PC-9 (cell line): ENCODE measurements at regions not wholly inside any gene's neighbourhood (a gene's known extent, or its start where the extent isn't known, plus 50 kb on each side); places are given as distances from the start of the nearest gene placed in this dataset.

Source experiments
- BruUV-seq: library from RNA; stranded (reverse); fragments of 400-500 nt; replicated peaks from 2 replicates; lab custom pipeline; 2021; lab: Mats Ljungman, UMichigan
- CTCF ChIA-PET: fragments of 300-600 bp; sonication (Branson Sonifier 250); formaldehyde crosslinking; loops from one replicate; lab custom pipeline; 2022; ENCODE audit warnings: antibody characterized with exemption; lab: Charles Lee
- POLR2A ChIA-PET: fragments of 300-600 bp; sonication (Branson Sonifier 250); formaldehyde crosslinking; loops from one replicate; lab custom pipeline; 2022; ENCODE audit warnings: antibody characterized with exemption; ENCODE audit not compliant: unreplicated experiment; lab: Charles Lee
- DNase-seq, 2 experiments: peaks; one replicate each; pipeline versions ENCODE4 v3.0.0 to v3.0.0-alpha.2; 2015 to 2022; ENCODE audit warnings: mixed read lengths in 1 of 2
- H2AFZ ChIP-seq: fragments of 200-600 bp; sonication (generic); 2 replicates; pipeline ENCODE4 v1.8.1; 2017; ENCODE audit warnings: antibody characterized with exemption
- H3F3A ChIP-seq: fragments of 200-600 bp; sonication (generic); 2 replicates; pipeline ENCODE4 v1.8.1; 2017; ENCODE audit warnings: antibody characterized with exemption, mild to moderate bottlenecking, low read depth; ENCODE audit not compliant: insufficient read depth
- H3K27ac ChIP-seq: fragments of 200-600 bp; sonication (generic); 2 replicates; pipeline ENCODE4 v1.6.1; 2016; ENCODE audit warnings: mixed run types
- H3K27me3 ChIP-seq: fragments of 200-600 bp; sonication (generic); 2 replicates; pipeline ENCODE4 v1.6.1; 2016; ENCODE audit warnings: low read depth, mixed run types; ENCODE audit not compliant: insufficient read depth
- H3K36me3 ChIP-seq: fragments of 200-600 bp; sonication (generic); 2 replicates; pipeline ENCODE4 v1.6.1; 2016; ENCODE audit warnings: low read depth, mixed run types
- H3K4me1 ChIP-seq: fragments of 200-600 bp; sonication (generic); replicated peaks from 2 replicates; pipeline ENCODE4 v1.6.1; 2016; ENCODE audit warnings: mixed run types; ENCODE audit not compliant: insufficient read depth
- H3K4me2 ChIP-seq: fragments of 200-600 bp; sonication (generic); 2 replicates; pipeline ENCODE4 v1.6.1; 2017; ENCODE audit warnings: mixed run types
- H3K4me3 ChIP-seq: fragments of 200-600 bp; sonication (generic); 2 replicates; pipeline ENCODE4 v1.6.1; 2016; ENCODE audit warnings: mixed run types
- H3K79me2 ChIP-seq: fragments of 200-600 bp; sonication (generic); 2 replicates; pipeline ENCODE4 v1.6.1; 2017; ENCODE audit warnings: low read depth, mixed run types
- H3K9me2 ChIP-seq: fragments of 200-600 bp; sonication (generic); 2 replicates; pipeline ENCODE4 v1.8.1; 2017; ENCODE audit warnings: mild to moderate bottlenecking; ENCODE audit not compliant: insufficient read depth
- H3K9me3 ChIP-seq: fragments of 200-600 bp; sonication (generic); 2 replicates; pipeline ENCODE4 v1.8.1; 2016; ENCODE audit warnings: low read depth; ENCODE audit not compliant: insufficient read depth
- H4K20me1 ChIP-seq: fragments of 200-600 bp; sonication (generic); 2 replicates; pipeline ENCODE4 v1.8.1; 2017; ENCODE audit not compliant: insufficient read depth
- EZH2 ChIP-seq: fragments of 200-600 bp; sonication (generic); IDR thresholded peaks from 2 replicates; pipeline ENCODE4 v1.8.0; 2017; ENCODE audit warnings: antibody characterized with exemption, low read depth
- intact Hi-C: fragments of 100-400 bp; cut with micrococcal nuclease; formaldehyde crosslinking; loops from one replicate; pipeline ENCODE4 v1.10.0; 2022; ENCODE audit not compliant: unreplicated experiment
- TF ChIP-seq, protein P1 (sequence below): fragments of 200-600 bp; sonication (generic); conservative IDR thresholded peaks from 2 replicates; pipeline ENCODE4 v1.6.1; 2017; ENCODE audit warnings: mixed run types, antibody characterized with exemption, mild to moderate bottlenecking, moderate library complexity

DNA sequence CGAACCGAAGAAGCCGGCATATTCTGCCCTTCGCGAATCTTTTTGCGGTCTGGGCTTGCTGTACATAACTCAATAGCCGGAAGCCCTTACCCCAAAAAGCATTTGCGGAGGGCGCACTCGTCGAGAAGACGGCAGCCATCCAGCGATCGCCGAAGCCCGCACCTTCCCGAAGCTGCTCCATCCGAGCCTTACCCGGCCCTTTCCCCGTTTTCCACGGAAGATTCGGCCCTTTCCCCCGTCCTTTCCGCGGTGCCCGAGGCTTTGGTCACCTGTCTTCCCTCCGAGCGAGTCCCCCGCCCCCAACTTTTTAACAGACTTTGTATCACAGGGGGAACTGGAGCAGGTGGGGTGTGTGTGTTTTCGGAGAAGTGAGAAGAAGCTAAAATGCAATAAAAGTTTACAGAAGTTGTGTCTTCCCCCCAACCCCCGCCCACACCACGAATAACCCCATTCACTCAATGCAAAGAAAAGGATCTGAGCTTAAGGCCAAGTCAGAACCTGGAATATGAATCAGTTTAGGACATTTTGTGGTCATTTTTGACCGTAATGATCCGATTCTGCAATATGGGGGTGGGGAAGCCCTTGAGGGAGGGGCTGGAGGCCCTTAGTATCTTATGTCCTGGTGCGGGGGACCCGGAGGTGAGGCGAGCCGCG is 99.0 kb upstream of the HSD17B12 start:
- POLR2A ChIA-PET = no interaction called here
- intact Hi-C loops = no loop called here
- BruUV-seq = no TSS peak
- Histone ChIP-seq H3K79me2 (no peaks in the 10 kb centered on the region), H3F3A (no peaks in the 10 kb centered on the region), H3K27ac (no peak overlapping the region), H4K20me1 (no peaks in the 10 kb centered on the region), H3K9me3 (no peaks in the 10 kb centered on the region), H2AFZ (no peak overlapping the region), H3K9me2 (no peaks in the 10 kb centered on the region), H3K4me2 (no peak overlapping the region), H3K27me3 (peaks cover 48% of the 10 kb centered on the region), H3K4me1 (no peaks in the 10 kb centered on the region), H3K4me3 (no peak overlapping the region), H3K36me3 (no peaks in the 10 kb centered on the region)
- TF ChIP-seq, protein P1, sequence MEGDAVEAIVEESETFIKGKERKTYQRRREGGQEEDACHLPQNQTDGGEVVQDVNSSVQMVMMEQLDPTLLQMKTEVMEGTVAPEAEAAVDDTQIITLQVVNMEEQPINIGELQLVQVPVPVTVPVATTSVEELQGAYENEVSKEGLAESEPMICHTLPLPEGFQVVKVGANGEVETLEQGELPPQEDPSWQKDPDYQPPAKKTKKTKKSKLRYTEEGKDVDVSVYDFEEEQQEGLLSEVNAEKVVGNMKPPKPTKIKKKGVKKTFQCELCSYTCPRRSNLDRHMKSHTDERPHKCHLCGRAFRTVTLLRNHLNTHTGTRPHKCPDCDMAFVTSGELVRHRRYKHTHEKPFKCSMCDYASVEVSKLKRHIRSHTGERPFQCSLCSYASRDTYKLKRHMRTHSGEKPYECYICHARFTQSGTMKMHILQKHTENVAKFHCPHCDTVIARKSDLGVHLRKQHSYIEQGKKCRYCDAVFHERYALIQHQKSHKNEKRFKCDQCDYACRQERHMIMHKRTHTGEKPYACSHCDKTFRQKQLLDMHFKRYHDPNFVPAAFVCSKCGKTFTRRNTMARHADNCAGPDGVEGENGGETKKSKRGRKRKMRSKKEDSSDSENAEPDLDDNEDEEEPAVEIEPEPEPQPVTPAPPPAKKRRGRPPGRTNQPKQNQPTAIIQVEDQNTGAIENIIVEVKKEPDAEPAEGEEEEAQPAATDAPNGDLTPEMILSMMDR = no peak
- TF ChIP-seq EZH2 = no peak
- DNase-seq = no peak
- CTCF ChIA-PET = no interaction called here

DNA sequence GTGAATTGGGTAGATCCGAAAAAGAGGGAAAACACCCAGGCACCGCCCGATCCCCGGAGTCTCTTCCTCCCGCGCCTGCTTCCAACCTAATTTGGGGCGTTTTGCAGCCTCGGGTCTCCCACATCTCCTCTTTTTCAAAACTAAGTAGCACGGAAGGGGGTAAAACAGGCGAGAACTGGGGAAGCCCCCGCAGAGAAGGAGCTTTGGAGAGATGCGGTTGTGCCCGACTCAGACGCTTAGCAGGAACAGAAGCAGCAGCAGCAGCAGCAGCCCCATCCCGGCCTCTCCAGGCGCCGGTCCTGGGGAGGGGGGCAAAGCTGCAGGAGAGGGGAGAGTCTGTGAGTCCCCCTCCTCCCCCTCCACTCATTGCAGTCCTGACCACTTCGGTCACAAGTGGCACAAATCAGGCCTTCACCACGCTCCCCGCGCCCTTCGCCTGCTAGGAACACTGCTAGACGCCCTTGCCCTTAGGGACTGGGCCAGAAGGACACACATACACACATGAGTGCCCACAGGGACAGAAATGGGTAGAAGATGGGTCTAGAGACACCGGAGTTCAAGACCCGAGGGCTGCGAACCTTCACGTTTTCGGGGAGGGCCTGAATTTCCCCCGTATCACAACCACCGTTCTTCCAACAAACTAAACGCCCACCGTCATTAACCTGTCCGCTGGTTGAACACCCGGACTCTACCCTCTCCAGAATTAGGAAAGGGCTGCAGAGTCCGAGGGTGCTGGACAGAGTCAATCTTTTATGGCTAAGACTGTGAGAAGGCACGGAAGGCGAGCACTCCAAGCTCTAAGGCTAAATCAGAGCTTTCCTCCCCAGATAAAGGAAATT is 98.3 kb upstream of the HSD17B12 start:
- Histone ChIP-seq H3K79me2 (no peaks in the 10 kb centered on the region), H4K20me1 (no peaks in the 10 kb centered on the region), H3K36me3 (no peaks in the 10 kb centered on the region), H2AFZ (no peak overlapping the region), H3K4me1 (no peaks in the 10 kb centered on the region), H3K9me2 (no peaks in the 10 kb centered on the region), H3K9me3 (no peaks in the 10 kb centered on the region), H3K4me2 (no peak overlapping the region), H3K27ac (no peak overlapping the region), H3K4me3 (no peak overlapping the region), H3K27me3 (peaks cover 40% of the 10 kb centered on the region), H3F3A (no peaks in the 10 kb centered on the region)
- ChIA-PET CTCF (no interaction called here), POLR2A (no interaction called here)
- BruUV-seq = no TSS peak
- intact Hi-C loops = no loop called here
- no peak for DNase-seq
- TF ChIP-seq, protein P1 = no peak
- no peak for TF ChIP-seq EZH2

DNA sequence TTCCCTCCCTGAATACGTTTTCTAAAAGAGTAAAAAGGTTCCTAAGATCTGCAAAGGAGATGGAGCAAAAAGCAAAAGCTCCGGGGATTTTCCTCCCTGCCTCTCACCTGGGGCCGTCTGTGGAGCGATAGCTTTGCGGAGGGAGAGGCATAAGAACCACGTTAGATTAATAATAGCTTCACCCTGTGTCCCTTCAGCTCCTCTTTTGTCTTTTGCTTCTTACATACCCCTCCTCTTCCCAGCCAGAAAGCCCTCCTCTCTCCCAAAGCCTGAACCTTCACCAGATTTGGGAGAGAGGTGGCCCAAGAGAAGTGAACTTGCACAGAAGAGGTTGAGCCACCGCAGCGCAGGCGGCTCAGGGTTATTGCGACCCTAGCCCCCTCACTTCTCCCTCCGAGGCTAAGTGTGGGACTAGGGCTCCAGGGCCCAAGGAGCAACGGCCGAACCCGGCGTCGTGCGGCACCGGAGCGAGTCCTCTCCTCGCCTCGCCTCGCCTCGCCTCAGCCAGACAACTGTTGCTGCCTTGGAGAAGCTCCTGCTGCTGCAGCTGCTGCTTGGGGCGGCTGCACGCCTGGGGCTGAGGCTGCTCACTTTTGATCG is 97.6 kb upstream of the HSD17B12 start:
- Histone ChIP-seq H3K9me3 (no peaks in the 10 kb centered on the region), H2AFZ (no peak overlapping the region), H3K79me2 (no peaks in the 10 kb centered on the region), H3K27me3 (peaks cover 33% of the 10 kb centered on the region), H3K4me1 (no peaks in the 10 kb centered on the region), H3K4me3 (no peak overlapping the region), H4K20me1 (no peaks in the 10 kb centered on the region), H3K36me3 (no peaks in the 10 kb centered on the region), H3K9me2 (no peaks in the 10 kb centered on the region), H3K4me2 (no peak overlapping the region), H3F3A (no peaks in the 10 kb centered on the region), H3K27ac (no peak overlapping the region)
- ChIA-PET CTCF (no interaction called here), POLR2A (no interaction called here)
- no peak for DNase-seq
- BruUV-seq = no TSS peak
- TF ChIP-seq, protein P1 = no peak
- intact Hi-C loops = no loop called here
